ENCODE measurements at regions not wholly inside any gene's neighbourhood (a gene's known extent, or its start where the extent isn't known, plus 50 kb on each side); places are given as distances from the start of the nearest gene placed in this dataset.

GRCh38 chr4:100839712-100840111, 321.9 kb upstream of the EMCN start:
- Mint-ChIP-seq H3K27me3 (peaks cover 11% of the 10 kb centered on the region), H3K36me3 (no peaks in the 10 kb centered on the region), H3K4me1 (no peaks in the 10 kb centered on the region), H3K27ac (no peak overlapping the region), H3K9me3 (no peaks in the 10 kb centered on the region), H3K4me3 (no peak overlapping the region)
- DNase-seq, result no peak

DNA sequence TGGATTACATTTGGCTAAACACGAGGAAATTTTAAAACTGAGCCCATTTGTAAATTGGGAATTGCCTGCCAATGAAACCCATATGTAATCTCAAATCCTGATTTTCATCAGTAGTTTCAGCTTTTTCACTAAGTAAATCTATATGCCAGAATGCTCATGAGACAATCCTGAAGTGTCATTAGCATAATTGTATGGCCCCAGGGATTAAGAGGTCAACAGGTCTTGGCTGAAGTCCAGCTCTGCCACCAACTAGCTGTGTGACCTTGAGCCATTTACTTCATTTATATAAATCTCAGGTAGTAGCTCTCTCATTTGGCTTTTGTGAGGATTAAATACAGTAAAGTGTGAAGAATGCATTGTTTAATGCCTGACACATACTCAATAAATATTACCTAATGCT, 320.5 kb upstream of the EMCN start:
- H3K27ac Mint-ChIP-seq, result no peak overlapping the region
- no peak overlapping the region for H3K4me3 Mint-ChIP-seq
- no peaks in the 10 kb centered on the region for H3K9me3 Mint-ChIP-seq
- DNase-seq, result no peak
- H3K36me3 Mint-ChIP-seq, result no peaks in the 10 kb centered on the region
- H3K4me1 Mint-ChIP-seq, result no peaks in the 10 kb centered on the region
- peaks cover 11% of the 10 kb centered on the region for H3K27me3 Mint-ChIP-seq

DNA sequence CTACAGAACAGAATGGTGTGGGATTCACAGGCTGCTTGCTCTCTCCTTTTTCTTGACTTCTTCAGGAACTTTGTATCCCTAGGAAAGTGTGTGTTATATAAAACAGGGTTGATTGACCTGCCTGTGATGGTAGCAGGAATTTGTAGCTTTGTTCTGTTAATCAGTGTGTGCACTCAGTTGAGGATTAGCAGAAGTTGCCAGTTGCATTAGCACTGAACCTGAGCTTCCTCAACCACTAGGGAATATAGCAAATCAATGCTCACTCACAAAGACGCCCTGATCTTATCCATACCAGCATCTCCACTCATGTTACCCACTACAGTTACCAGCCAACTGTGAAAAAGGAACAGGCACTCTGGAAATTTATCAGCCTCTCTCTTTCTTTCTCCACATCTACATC, 319.1 kb upstream of the EMCN start:
- H3K27me3 Mint-ChIP-seq, result peaks cover 11% of the 10 kb centered on the region
- no peak overlapping the region for H3K27ac Mint-ChIP-seq
- H3K4me1 Mint-ChIP-seq, result no peaks in the 10 kb centered on the region
- DNase-seq, result no peak
- H3K9me3 Mint-ChIP-seq, result no peaks in the 10 kb centered on the region
- H3K4me3 Mint-ChIP-seq, result no peak overlapping the region
- H3K36me3 Mint-ChIP-seq, result no peaks in the 10 kb centered on the region

GRCh38 chr4:100834616-100835015, 316.8 kb upstream of the EMCN start:
- Mint-ChIP-seq H3K27ac (no peak overlapping the region), H3K4me1 (no peaks in the 10 kb centered on the region), H3K36me3 (peaks cover 1% of the 10 kb centered on the region), H3K27me3 (peaks cover 10% of the 10 kb centered on the region), H3K9me3 (no peaks in the 10 kb centered on the region), H3K4me3 (no peak overlapping the region)
- DNase-seq, result no peak

- no peak for DNase-seq
- Mint-ChIP-seq H3K27ac (no peak overlapping the region), H3K27me3 (peaks cover 5% of the 10 kb centered on the region), H3K4me3 (no peak overlapping the region), H3K4me1 (no peaks in the 10 kb centered on the region), H3K36me3 (peaks cover 1% of the 10 kb centered on the region), H3K9me3 (no peaks in the 10 kb centered on the region)
Observed at GRCh38 chr4:100833906-100834305, 316.1 kb upstream of the EMCN start.

GRCh38 chr4:100828986-100829685, 311.3 kb upstream of the EMCN start:
- DNase-seq, result no peak
- Mint-ChIP-seq H3K27ac (no peak overlapping the region), H3K9me3 (peaks cover 5% of the 10 kb centered on the region), H3K27me3 (no peaks in the 10 kb centered on the region), H3K4me3 (no peak overlapping the region), H3K4me1 (no peaks in the 10 kb centered on the region), H3K36me3 (peaks cover 1% of the 10 kb centered on the region)

DNA sequence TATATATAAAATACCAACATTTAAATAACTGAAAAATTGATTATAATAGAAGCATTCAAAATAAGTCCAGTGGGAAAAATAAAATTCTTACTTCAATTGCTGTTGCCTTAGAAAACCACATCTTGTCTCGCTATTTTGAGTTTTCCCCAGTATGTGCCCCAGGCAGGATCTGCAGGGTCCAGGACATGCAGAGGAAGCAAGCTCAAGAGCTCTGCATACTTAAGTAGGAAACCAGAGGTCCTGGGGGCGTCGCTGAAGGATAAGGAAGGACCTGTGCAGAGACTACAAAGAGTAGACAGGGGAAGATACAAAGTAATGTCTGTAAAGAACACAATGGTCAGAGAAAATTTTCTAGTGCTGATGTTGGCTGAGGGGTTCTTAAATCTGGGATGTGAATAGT, 310.5 kb upstream of the EMCN start:
- no peak overlapping the region for H3K4me3 Mint-ChIP-seq
- H3K36me3 Mint-ChIP-seq, result peaks cover 1% of the 10 kb centered on the region
- no peaks in the 10 kb centered on the region for H3K4me1 Mint-ChIP-seq
- DNase-seq, result no peak
- no peak overlapping the region for H3K27ac Mint-ChIP-seq
- no peaks in the 10 kb centered on the region for H3K27me3 Mint-ChIP-seq
- H3K9me3 Mint-ChIP-seq, result peaks cover 5% of the 10 kb centered on the region

DNA sequence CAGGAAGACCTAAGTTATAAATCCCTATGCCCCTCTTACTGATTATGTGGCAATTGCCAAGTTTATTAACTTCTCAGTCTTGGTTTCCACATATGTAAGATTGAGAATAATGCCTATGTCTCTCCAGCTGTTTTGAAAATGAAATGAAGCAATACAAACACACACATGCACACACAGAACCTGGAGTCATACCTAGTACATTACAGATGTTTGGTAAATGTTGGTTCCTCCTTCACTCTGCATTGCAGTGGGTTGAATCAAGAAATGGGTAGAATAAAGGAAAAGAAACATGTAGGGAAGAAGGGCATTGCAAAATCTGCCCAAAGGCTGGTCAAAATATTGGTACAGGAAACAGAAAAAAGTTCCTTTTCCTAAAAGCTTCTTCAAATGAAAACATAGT, 309.9 kb upstream of the EMCN start:
- no peak for DNase-seq
- Mint-ChIP-seq H3K27me3 (no peaks in the 10 kb centered on the region), H3K27ac (no peak overlapping the region), H3K4me1 (no peaks in the 10 kb centered on the region), H3K9me3 (peaks cover 5% of the 10 kb centered on the region), H3K4me3 (no peak overlapping the region), H3K36me3 (peaks cover 1% of the 10 kb centered on the region)

GRCh38 chr4:100826808-100827548, 309.2 kb upstream of the EMCN start:
- H3K27ac Mint-ChIP-seq, result no peak overlapping the region
- peaks cover 5% of the 10 kb centered on the region for H3K9me3 Mint-ChIP-seq
- no peak for DNase-seq
- H3K4me1 Mint-ChIP-seq, result no peaks in the 10 kb centered on the region
- no peaks in the 10 kb centered on the region for H3K27me3 Mint-ChIP-seq
- peaks cover 1% of the 10 kb centered on the region for H3K36me3 Mint-ChIP-seq
- H3K4me3 Mint-ChIP-seq, result no peak overlapping the region

DNA sequence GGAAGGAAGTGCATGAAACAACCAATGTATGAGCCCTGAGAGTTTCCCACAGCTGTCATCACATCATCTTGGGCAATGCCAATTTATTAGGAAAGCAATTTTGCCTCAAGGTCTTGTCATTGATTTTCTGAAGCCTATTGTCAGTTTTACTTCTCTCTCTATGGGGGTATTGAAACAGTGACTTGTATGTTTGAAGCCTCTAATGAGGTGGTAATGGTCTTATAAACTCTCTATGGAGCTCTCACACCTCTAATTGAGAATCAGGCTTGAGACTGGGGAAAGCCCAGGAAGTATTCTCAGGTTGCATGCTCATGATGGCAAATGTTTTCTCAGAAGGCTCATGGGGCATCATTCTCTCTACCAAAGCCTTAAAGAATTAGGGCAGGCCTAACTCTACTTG, 308.2 kb upstream of the EMCN start:
- no peak for DNase-seq
- Mint-ChIP-seq H3K27me3 (no peaks in the 10 kb centered on the region), H3K27ac (no peak overlapping the region), H3K4me1 (no peaks in the 10 kb centered on the region), H3K4me3 (no peak overlapping the region), H3K9me3 (peaks cover 5% of the 10 kb centered on the region), H3K36me3 (no peaks in the 10 kb centered on the region)

- peaks cover 5% of the 10 kb centered on the region for H3K9me3 Mint-ChIP-seq
- DNase-seq, result no peak
- no peaks in the 10 kb centered on the region for H3K36me3 Mint-ChIP-seq
- no peaks in the 10 kb centered on the region for H3K4me1 Mint-ChIP-seq
- H3K27ac Mint-ChIP-seq, result no peak overlapping the region
- H3K4me3 Mint-ChIP-seq, result no peak overlapping the region
- no peaks in the 10 kb centered on the region for H3K27me3 Mint-ChIP-seq
Observed at GRCh38 chr4:100823993-100824323, 306.1 kb upstream of the EMCN start.

- Mint-ChIP-seq H3K4me3 (no peak overlapping the region), H3K36me3 (no peaks in the 10 kb centered on the region), H3K9me3 (peaks cover under 1% of the 10 kb centered on the region), H3K27me3 (no peaks in the 10 kb centered on the region), H3K4me1 (no peaks in the 10 kb centered on the region), H3K27ac (no peak overlapping the region)
- no peak for DNase-seq
Observed at GRCh38 chr4:100823066-100823992, 305.5 kb upstream of the EMCN start.

DNA sequence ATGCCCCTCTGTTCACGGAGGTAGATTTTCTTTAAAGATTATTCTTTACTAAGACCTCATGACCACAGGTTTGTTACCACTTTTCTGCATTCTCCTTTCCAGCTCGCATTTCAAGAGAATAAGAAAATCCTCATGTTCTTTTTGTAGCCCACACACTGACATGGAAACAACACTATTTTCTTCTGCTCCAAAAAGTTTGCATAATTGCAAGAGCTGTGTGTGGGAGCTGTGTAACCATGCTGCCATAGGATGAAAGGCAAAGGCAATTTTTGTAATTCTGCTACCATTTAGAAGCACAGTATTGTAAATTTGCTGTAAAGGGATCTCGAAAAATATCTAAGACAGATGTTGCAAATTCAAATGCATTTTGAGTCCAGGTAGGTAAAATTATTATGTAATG, 302.4 kb upstream of the EMCN start:
- no peak overlapping the region for H3K27ac Mint-ChIP-seq
- no peaks in the 10 kb centered on the region for H3K36me3 Mint-ChIP-seq
- no peaks in the 10 kb centered on the region for H3K27me3 Mint-ChIP-seq
- H3K4me1 Mint-ChIP-seq, result no peaks in the 10 kb centered on the region
- H3K9me3 Mint-ChIP-seq, result no peaks in the 10 kb centered on the region
- DNase-seq, result no peak
- no peak overlapping the region for H3K4me3 Mint-ChIP-seq

DNA sequence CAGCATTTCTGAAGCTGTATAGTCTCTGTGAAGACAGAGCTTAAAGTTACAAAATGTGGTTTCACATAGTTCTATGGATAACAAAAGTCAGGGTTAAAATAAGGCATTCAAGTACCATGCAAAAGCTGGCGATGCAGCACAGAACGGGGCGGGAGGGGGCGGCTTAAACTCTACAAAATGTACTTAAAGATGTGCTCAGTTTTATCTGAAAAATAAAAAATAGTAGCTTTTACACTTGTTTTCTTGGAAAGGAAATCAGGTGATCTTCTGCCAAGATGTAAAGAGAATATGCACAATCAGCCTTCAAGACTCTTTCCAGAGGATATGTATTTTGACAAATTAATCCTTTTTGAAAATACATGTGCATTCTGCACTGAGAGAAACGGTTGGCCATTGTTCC, 301.7 kb upstream of the EMCN start:
- Mint-ChIP-seq H3K4me3 (no peak overlapping the region), H3K27ac (no peak overlapping the region), H3K36me3 (no peaks in the 10 kb centered on the region), H3K4me1 (no peaks in the 10 kb centered on the region), H3K9me3 (no peaks in the 10 kb centered on the region), H3K27me3 (no peaks in the 10 kb centered on the region)
- no peak for DNase-seq

GRCh38 chr4:100816436-100817045, 298.7 kb upstream of the EMCN start:
- no peaks in the 10 kb centered on the region for H3K27me3 Mint-ChIP-seq
- H3K27ac Mint-ChIP-seq, result no peak overlapping the region
- no peaks in the 10 kb centered on the region for H3K4me1 Mint-ChIP-seq
- H3K9me3 Mint-ChIP-seq, result no peaks in the 10 kb centered on the region
- H3K4me3 Mint-ChIP-seq, result no peak overlapping the region
- DNase-seq, result no peak
- H3K36me3 Mint-ChIP-seq, result no peaks in the 10 kb centered on the region
